Liver (tissue), 8 donors: ENCODE measurements at regions not wholly inside any gene's neighbourhood (a gene's known extent, or its start where the extent isn't known, plus 50 kb on each side); places are given as distances from the start of the nearest gene placed in this dataset.

ENCODE experiments used
- DNase-seq: peaks from one replicate; pipeline ENCODE4 v3.0.0-alpha.2; 2017; ENCODE audit warnings: low spot score
- H3K27ac ChIP-seq, 2 donors: one replicate each; pipeline ENCODE4 v1.7.0; 2013; ENCODE audit warnings: inconsistent platforms in 2 of 2, low read length in 2 of 2, control low read depth in 1 of 2, low read depth in 1 of 2, mild to moderate bottlenecking in 1 of 2
- H3K27me3 ChIP-seq, 4 donors: one replicate each; pipeline versions ENCODE4 v1.6.1 to v1.7.0; 2013; ENCODE audit warnings: low read length in 3 of 4, inconsistent platforms in 1 of 4, mild to moderate bottlenecking in 1 of 4, moderate library complexity in 1 of 4; ENCODE audit not compliant: control insufficient read depth in 4 of 4, insufficient read depth in 4 of 4
- H3K36me3 ChIP-seq, 4 donors: one replicate each; pipeline versions ENCODE4 v1.6.1 to v1.7.0; 2013; ENCODE audit warnings: low read length in 3 of 4, mild to moderate bottlenecking in 3 of 4, low read depth in 1 of 4, moderate library complexity in 1 of 4; ENCODE audit not compliant: control insufficient read depth in 4 of 4, insufficient read depth in 3 of 4
- H3K4me1 ChIP-seq, 4 donors: one replicate each; pipeline versions ENCODE4 v1.6.1 to v1.7.0; 2013; ENCODE audit warnings: low read length in 3 of 4, mild to moderate bottlenecking in 3 of 4, moderate library complexity in 1 of 4; ENCODE audit not compliant: control insufficient read depth in 4 of 4, insufficient read depth in 4 of 4
- H3K4me3 ChIP-seq, 3 donors: one replicate each; pipeline versions ENCODE4 v1.6.1 to v1.7.0; 2013; ENCODE audit warnings: low read length in 3 of 3, control low read depth in 1 of 3, low read depth in 1 of 3, mild to moderate bottlenecking in 1 of 3
- H3K9ac ChIP-seq, 2 donors: one replicate each; pipeline ENCODE4 v1.7.0; 2013; ENCODE audit warnings: low read length in 2 of 2, mild to moderate bottlenecking in 2 of 2, moderate library complexity in 2 of 2, control low read depth in 1 of 2, low read depth in 1 of 2
- H3K9me3 ChIP-seq, 4 donors: one replicate each; pipeline versions ENCODE4 v1.6.1 to v1.7.0; 2013; ENCODE audit warnings: low read length in 3 of 4; ENCODE audit not compliant: control insufficient read depth in 4 of 4
- EGR1 ChIP-seq, 2 donors: IDR thresholded peaks; 2 replicates each; pipeline ENCODE4 v1.6.1; 2016 to 2018; ENCODE audit warnings: antibody characterized with exemption in 2 of 2, low read depth in 2 of 2
- FOXA1 ChIP-seq: IDR thresholded peaks from 2 replicates; pipeline ENCODE4 v1.6.1; 2016; ENCODE audit warnings: antibody characterized with exemption
- FOXA2 ChIP-seq: IDR thresholded peaks from 2 replicates; pipeline ENCODE4 v1.6.1; 2016; ENCODE audit warnings: antibody characterized with exemption
- GABPA ChIP-seq, 2 donors: IDR thresholded peaks in 1 of 2; conservative IDR thresholded peaks in 1 of 2; 2 replicates each; pipeline ENCODE4 v1.6.1; 2016; ENCODE audit warnings: antibody characterized with exemption in 2 of 2, mild to moderate bottlenecking in 1 of 2, moderate library complexity in 1 of 2
- HNF4A ChIP-seq, 2 donors: conservative IDR thresholded peaks; 2 replicates each; pipeline ENCODE4 v1.6.1; 2016; ENCODE audit warnings: antibody characterized with exemption in 2 of 2, mild to moderate bottlenecking in 2 of 2
- HNF4G ChIP-seq: IDR thresholded peaks from 2 replicates; pipeline ENCODE4 v1.6.1; 2016; ENCODE audit warnings: antibody characterized with exemption
- JUND ChIP-seq, 2 donors: IDR thresholded peaks; 2 replicates each; pipeline ENCODE4 v1.6.1; 2016; ENCODE audit warnings: antibody characterized with exemption in 2 of 2
- NR2F2 ChIP-seq: IDR thresholded peaks from 2 replicates; pipeline ENCODE4 v1.6.1; 2016; ENCODE audit warnings: antibody characterized with exemption
- RAD21 ChIP-seq, 2 donors: IDR thresholded peaks; 2 replicates each; pipeline ENCODE4 v1.6.1; 2016; ENCODE audit warnings: antibody characterized with exemption in 2 of 2, mild to moderate bottlenecking in 2 of 2
- RXRA ChIP-seq, 2 donors: IDR thresholded peaks; 2 replicates each; pipeline ENCODE4 v1.6.1; 2017 to 2018; ENCODE audit warnings: antibody characterized with exemption in 2 of 2, mild to moderate bottlenecking in 1 of 2
- SP1 ChIP-seq: IDR thresholded peaks from 2 replicates; pipeline ENCODE4 v1.6.1; 2018; ENCODE audit warnings: antibody characterized with exemption, mild to moderate bottlenecking
- TAF1 ChIP-seq: conservative IDR thresholded peaks from 2 replicates; pipeline ENCODE4 v1.6.1; 2016; ENCODE audit warnings: antibody characterized with exemption, mild to moderate bottlenecking
- YY1 ChIP-seq: IDR thresholded peaks from 2 replicates; pipeline ENCODE4 v1.6.1; 2016; ENCODE audit warnings: antibody characterized with exemption, mild to moderate bottlenecking
- WGBS: extraction: QIAGEN DNeasy Blood & Tissue Kit; methylation state at CpG from one replicate; pipeline ENCODE4 v1.1.7; 2013; 5-methylcytosine and 5-hydroxymethylcytosine counted together
- TF ChIP-seq, protein P1 (sequence below): IDR thresholded peaks from 2 replicates; pipeline ENCODE4 v1.6.1; 2016; ENCODE audit warnings: antibody characterized with exemption
- TF ChIP-seq, protein P2 (sequence below): IDR thresholded peaks from 2 replicates; pipeline ENCODE4 v1.6.1; 2016; ENCODE audit warnings: antibody characterized with exemption
- TF ChIP-seq, protein P3 (sequence below): fragments of 150-350 bp; IDR thresholded peaks from 2 replicates; pipeline ENCODE4 v1.5.1; 2017; ENCODE audit warnings: improper control_type of control experiment, low read depth, low read length; ENCODE audit not compliant: missing input control
- TF ChIP-seq, protein P4 (sequence below): IDR thresholded peaks from 2 replicates; pipeline ENCODE4 v1.6.1; 2016; ENCODE audit warnings: antibody characterized with exemption
- donor health status: healthy.
- donor health status: healthy.
- donor health status: healthy.
- donor health status: healthy.
- donor health status: healthy.

DNA sequence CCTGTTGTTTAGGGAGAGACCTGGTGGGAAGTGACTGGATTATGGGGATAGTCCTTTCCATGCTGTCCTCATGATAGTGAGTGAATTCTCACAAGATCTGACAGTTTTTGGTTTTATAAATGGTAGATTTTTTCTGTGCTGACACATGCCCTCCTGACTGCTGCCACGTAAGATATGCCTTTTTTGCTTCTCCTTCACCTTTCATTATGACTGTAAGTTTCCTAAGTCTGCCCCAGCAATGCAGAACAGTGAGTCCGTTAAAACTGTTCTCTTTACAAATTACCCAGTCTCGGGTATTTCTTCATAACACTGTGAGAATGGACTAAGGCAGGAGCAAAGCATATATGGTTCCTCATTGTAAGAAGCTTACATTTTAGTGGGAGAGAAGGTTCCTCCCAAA lies 1727.2 kb downstream of the NCAM2 start:
- no peak for DNase-seq
- TF ChIP-seq NR2F2 (no peak), SP1 (no peak), EGR1 (IDR thresholded peaks at IDR 0.05; ENCODE audit: low read depth in 2 of 2) (no peak), GABPA (IDR thresholded peaks at IDR 0.05 in 1 of 2, conservative IDR thresholded peaks at IDR 0.05 in 1 of 2) (no peak)
- Histone ChIP-seq H3K27me3 (no peaks in the 10 kb centered on the region), H3K4me3 (no peak overlapping the region), H3K4me1 (no peaks in the 10 kb centered on the region), H3K36me3 (no peaks in the 10 kb centered on the region), H3K9ac (no peak overlapping the region), H3K9me3 (peaks cover 0 to 4% (median 0%) of the 10 kb centered on the region in 4 donors), H3K27ac (no peak overlapping the region)
- 69% methylated on average over 3 of the region's 3 CpGs for WGBS

DNA sequence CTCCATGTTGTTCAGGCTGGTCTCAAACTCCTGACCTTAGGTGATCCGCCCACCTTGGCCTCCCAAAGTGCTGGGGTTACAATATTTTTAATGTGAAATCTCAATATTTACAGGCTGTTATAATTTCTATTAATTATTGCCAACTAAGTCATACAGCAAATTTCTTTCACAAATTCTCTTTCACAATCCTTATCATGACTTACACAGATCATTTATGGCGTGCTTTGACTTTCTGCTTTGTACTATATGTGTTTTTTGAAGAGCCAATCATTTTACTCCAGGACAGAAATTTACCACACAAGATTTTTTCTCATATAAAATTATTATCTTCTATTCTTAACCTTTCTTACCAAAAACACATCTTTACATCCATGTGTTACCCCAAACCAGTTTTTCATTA lies 1729.9 kb downstream of the NCAM2 start:
- Histone ChIP-seq H3K27ac (no peak overlapping the region), H3K4me1 (no peaks in the 10 kb centered on the region), H3K9me3 (peaks cover 0 to 4% (median 0%) of the 10 kb centered on the region in 4 donors), H3K9ac (no peak overlapping the region), H3K36me3 (no peaks in the 10 kb centered on the region), H3K27me3 (peaks cover 0 to 2% (median 0%) of the 10 kb centered on the region in 4 donors), H3K4me3 (no peak overlapping the region)
- WGBS, result 49% methylated on average over 2 of the region's 2 CpGs
- DNase-seq, result no peak
- TF ChIP-seq, protein P1, sequence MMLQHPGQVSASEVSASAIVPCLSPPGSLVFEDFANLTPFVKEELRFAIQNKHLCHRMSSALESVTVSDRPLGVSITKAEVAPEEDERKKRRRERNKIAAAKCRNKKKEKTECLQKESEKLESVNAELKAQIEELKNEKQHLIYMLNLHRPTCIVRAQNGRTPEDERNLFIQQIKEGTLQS, result no peak
- TF ChIP-seq, protein P2, sequence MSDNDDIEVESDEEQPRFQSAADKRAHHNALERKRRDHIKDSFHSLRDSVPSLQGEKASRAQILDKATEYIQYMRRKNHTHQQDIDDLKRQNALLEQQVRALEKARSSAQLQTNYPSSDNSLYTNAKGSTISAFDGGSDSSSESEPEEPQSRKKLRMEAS, result no peak
- TF ChIP-seq RXRA (IDR thresholded peaks at IDR 0.05), result no peak
- no peak for TF ChIP-seq FOXA1
- TF ChIP-seq RAD21 (IDR thresholded peaks at IDR 0.05), result no peak
- no peak for TF ChIP-seq HNF4A (conservative IDR thresholded peaks at IDR 0.05)
- TF ChIP-seq, protein P3, sequence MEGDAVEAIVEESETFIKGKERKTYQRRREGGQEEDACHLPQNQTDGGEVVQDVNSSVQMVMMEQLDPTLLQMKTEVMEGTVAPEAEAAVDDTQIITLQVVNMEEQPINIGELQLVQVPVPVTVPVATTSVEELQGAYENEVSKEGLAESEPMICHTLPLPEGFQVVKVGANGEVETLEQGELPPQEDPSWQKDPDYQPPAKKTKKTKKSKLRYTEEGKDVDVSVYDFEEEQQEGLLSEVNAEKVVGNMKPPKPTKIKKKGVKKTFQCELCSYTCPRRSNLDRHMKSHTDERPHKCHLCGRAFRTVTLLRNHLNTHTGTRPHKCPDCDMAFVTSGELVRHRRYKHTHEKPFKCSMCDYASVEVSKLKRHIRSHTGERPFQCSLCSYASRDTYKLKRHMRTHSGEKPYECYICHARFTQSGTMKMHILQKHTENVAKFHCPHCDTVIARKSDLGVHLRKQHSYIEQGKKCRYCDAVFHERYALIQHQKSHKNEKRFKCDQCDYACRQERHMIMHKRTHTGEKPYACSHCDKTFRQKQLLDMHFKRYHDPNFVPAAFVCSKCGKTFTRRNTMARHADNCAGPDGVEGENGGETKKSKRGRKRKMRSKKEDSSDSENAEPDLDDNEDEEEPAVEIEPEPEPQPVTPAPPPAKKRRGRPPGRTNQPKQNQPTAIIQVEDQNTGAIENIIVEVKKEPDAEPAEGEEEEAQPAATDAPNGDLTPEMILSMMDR, result no peak
- TF ChIP-seq, protein P4, sequence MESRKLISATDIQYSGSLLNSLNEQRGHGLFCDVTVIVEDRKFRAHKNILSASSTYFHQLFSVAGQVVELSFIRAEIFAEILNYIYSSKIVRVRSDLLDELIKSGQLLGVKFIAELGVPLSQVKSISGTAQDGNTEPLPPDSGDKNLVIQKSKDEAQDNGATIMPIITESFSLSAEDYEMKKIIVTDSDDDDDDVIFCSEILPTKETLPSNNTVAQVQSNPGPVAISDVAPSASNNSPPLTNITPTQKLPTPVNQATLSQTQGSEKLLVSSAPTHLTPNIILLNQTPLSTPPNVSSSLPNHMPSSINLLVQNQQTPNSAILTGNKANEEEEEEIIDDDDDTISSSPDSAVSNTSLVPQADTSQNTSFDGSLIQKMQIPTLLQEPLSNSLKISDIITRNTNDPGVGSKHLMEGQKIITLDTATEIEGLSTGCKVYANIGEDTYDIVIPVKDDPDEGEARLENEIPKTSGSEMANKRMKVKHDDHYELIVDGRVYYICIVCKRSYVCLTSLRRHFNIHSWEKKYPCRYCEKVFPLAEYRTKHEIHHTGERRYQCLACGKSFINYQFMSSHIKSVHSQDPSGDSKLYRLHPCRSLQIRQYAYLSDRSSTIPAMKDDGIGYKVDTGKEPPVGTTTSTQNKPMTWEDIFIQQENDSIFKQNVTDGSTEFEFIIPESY, result no peak
- TF ChIP-seq JUND (IDR thresholded peaks at IDR 0.05), result no peak
- no peak for TF ChIP-seq TAF1
- TF ChIP-seq EGR1 (IDR thresholded peaks at IDR 0.05; ENCODE audit: low read depth in 2 of 2), result no peak
- no peak for TF ChIP-seq HNF4G
- no peak for TF ChIP-seq SP1

DNA sequence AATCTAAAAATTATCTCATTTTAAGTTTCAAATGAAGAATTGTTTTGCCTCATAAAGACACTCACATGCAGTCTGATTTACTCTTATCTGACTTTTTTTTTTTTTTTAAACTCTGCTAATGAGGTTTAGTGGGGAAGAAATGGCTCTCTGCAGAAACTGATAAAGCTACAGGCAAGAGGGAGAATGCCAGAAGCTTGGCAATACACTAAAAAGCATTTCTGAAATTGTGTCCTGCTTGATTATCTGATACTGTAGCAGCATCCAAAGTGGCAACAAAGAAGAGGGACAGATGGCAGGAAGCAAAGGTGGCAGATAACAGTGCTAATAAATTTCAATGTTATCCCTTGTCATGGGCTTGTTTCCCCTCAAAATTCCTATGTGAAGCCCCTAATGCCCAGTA lies 1744.9 kb downstream of the NCAM2 start:
- DNase-seq, result no peak
- H3K36me3 ChIP-seq, result no peaks in the 10 kb centered on the region
- no peak overlapping the region for H3K4me3 ChIP-seq
- no peak overlapping the region for H3K27ac ChIP-seq
- peaks cover 0 to 3% (median 0%) of the 10 kb centered on the region in 4 donors for H3K9me3 ChIP-seq
- no peaks in the 10 kb centered on the region for H3K4me1 ChIP-seq
- no peaks in the 10 kb centered on the region for H3K27me3 ChIP-seq
- TF ChIP-seq, protein P3, result no peak
- TF ChIP-seq RXRA (IDR thresholded peaks at IDR 0.05) (no peak), GABPA (IDR thresholded peaks at IDR 0.05 in 1 of 2, conservative IDR thresholded peaks at IDR 0.05 in 1 of 2) (no peak), TAF1 (no peak), FOXA1 (no peak), EGR1 (IDR thresholded peaks at IDR 0.05; ENCODE audit: low read depth in 2 of 2) (no peak), HNF4G (no peak), FOXA2 (no peak), YY1 (no peak)
- TF ChIP-seq, protein P4, result no peak
- TF ChIP-seq, protein P1, result no peak
- no peak overlapping the region for H3K9ac ChIP-seq
